ENCODE measurements at regions not wholly inside any gene's neighbourhood (a gene's known extent, or its start where the extent isn't known, plus 50 kb on each side); places are given as distances from the start of the nearest gene placed in this dataset.

DNA sequence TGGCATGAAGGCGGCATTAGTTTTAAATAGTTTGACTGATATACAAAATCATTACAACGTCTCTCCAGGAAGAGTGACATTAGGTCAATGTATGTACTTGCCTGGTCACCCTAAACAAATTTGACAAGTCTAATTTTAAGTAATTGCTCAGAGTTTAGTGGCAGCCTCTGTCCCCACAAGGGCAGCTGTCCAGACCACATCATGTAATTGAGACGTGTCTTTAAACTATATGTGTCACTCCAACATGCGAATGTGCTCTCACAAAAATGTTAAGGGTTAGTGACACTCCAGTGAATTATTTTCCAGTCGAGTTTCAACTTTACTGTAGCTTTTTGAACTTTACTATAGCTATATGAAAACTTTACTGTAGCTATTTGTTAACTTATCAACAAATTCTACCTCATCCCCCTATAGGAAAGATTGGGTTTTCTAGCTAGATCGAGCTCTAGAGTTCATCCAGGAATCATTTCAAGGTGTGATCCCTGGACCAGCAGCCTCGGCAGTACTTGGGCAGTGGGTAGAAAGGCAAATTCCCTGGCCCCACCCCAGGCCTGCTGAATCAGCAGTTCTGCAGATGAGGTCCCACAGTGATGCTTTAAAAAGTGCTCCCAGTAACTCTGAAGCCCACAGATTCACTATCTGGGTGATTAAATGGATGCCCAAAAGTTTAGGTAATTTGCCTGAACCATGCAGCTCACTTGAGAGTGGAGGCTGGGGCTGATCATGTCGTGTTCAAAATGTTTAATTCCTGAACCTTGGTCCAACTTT, 66.4 kb upstream of the POU3F3 start:
- Histone ChIP-seq H3K9me3 (no peaks in the 10 kb centered on the region), H3K4me3 (no peak overlapping the region), H3K36me3 (ENCODE audit: low read depth) (no peaks in the 10 kb centered on the region), H3K4me1 (ENCODE audit: low read depth) (no peaks in the 10 kb centered on the region)
- intact Hi-C loops (cut with DNase I, micrococcal nuclease), result no loop called here
- no peak for ATAC-seq
- TF ChIP-seq, protein P1, sequence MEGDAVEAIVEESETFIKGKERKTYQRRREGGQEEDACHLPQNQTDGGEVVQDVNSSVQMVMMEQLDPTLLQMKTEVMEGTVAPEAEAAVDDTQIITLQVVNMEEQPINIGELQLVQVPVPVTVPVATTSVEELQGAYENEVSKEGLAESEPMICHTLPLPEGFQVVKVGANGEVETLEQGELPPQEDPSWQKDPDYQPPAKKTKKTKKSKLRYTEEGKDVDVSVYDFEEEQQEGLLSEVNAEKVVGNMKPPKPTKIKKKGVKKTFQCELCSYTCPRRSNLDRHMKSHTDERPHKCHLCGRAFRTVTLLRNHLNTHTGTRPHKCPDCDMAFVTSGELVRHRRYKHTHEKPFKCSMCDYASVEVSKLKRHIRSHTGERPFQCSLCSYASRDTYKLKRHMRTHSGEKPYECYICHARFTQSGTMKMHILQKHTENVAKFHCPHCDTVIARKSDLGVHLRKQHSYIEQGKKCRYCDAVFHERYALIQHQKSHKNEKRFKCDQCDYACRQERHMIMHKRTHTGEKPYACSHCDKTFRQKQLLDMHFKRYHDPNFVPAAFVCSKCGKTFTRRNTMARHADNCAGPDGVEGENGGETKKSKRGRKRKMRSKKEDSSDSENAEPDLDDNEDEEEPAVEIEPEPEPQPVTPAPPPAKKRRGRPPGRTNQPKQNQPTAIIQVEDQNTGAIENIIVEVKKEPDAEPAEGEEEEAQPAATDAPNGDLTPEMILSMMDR (IDR thresholded peaks at IDR 0.05), result no peak
- no peak for DNase-seq

- TF ChIP-seq, protein P1 (IDR thresholded peaks at IDR 0.05), result no peak
- H3K4me1 ChIP-seq (ENCODE audit: low read depth), result no peaks in the 10 kb centered on the region
- H3K4me3 ChIP-seq, result no peak overlapping the region
- intact Hi-C loops (cut with DNase I, micrococcal nuclease), result no loop called here
- H3K36me3 ChIP-seq (ENCODE audit: low read depth), result no peaks in the 10 kb centered on the region
- DNase-seq (no peak), ATAC-seq (no peak)
- no peaks in the 10 kb centered on the region for H3K9me3 ChIP-seq
These were observed 65.0 kb upstream of the POU3F3 start for GRCh38 chr2:104788742-104789455.

DNA sequence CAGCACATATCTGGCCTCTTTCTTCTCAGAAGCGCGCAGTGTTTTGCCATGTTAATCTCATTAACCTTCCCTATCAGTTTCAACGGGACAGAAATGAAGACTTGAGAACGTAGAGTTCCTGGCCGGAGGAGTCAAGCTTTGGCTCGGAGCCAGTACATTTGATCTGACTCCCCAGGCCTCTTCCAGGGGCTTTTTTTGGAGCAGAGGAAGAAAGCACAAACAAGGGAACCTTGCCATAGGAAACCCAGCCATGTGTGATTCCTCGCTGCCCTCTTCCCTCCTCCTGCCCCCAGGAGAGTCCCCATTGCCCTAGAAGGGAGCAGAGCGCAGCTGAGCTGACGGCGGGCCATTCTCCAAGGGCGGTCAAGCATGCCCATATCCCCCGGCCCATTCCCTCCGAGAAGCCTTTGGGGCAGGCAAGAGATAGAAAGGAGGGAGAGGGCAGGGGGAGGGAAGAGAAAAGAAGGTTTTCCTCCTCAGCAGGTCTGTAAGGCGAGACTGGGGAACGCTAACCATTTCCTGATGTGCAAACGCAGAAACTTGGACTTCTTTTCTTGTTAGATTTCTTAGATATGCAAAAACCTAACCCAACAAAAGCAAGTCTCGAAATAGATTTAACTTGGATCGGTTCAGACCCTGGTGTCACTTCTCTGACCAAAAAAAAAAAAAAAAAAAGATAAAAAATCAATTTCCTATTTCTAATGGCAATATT, 63.7 kb upstream of the POU3F3 start:
- no peaks in the 10 kb centered on the region for H3K36me3 ChIP-seq (ENCODE audit: low read depth)
- TF ChIP-seq, protein P1 (IDR thresholded peaks at IDR 0.05), result no peak
- ATAC-seq (no peak), DNase-seq (no peak)
- intact Hi-C loops (cut with DNase I, micrococcal nuclease), result no loop called here
- no peaks in the 10 kb centered on the region for H3K4me1 ChIP-seq (ENCODE audit: low read depth)
- H3K9me3 ChIP-seq, result no peaks in the 10 kb centered on the region
- no peak overlapping the region for H3K4me3 ChIP-seq

GRCh38 chr2:104790901-104791495, 62.9 kb upstream of the POU3F3 start:
- no peak overlapping the region for H3K4me3 ChIP-seq
- ATAC-seq, result no peak
- H3K36me3 ChIP-seq (ENCODE audit: low read depth), result no peaks in the 10 kb centered on the region
- no peaks in the 10 kb centered on the region for H3K4me1 ChIP-seq (ENCODE audit: low read depth)
- no peak for DNase-seq
- TF ChIP-seq, protein P1 (IDR thresholded peaks at IDR 0.05), result no peak
- intact Hi-C loops (cut with DNase I, micrococcal nuclease), result no loop called here
- H3K9me3 ChIP-seq, result no peaks in the 10 kb centered on the region

DNA sequence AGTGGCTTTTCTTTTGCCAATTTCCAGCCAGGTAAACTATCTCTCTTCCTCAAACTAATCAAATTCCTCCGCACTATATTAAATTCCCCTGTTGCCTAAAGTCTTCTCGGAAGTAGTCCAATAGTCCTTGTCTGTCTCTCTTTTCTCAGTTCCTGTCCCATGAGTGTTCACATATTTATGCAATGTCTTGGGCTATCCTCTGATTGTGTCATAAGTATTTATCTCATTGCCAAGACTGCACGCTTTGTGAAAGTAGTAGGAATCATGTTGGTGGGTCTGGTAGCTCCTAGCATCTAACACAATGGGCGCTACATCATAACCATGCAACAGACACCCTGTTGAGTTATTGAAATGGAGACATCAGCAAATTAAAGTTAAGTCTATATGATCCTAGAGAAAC, 59.9 kb upstream of the POU3F3 start:
- no peak for ATAC-seq
- no peak for DNase-seq
- H3K9me3 ChIP-seq, result no peaks in the 10 kb centered on the region
- H3K4me3 ChIP-seq, result no peak overlapping the region
- TF ChIP-seq, protein P1 (IDR thresholded peaks at IDR 0.05), result no peak
- H3K36me3 ChIP-seq (ENCODE audit: low read depth), result no peaks in the 10 kb centered on the region
- H3K4me1 ChIP-seq (ENCODE audit: low read depth), result no peaks in the 10 kb centered on the region
- intact Hi-C loops (cut with DNase I, micrococcal nuclease), result no loop called here

Measured in mucosa of descending colon (tissue), 3 donors.